GM12878 (cell line): ENCODE measurements at regions not wholly inside any gene's neighbourhood (a gene's known extent, or its start where the extent isn't known, plus 50 kb on each side); places are given as distances from the start of the nearest gene placed in this dataset.

Experiments used
- CHD2 ChIP-seq: IDR thresholded peaks from 2 replicates; pipeline ENCODE4 v1.6.1; 2011; ENCODE audit warnings: low read depth, low read length, improper control_type of control experiment, borderline replicate concordance
- CTCF ChIP-seq, 3 experiments: IDR thresholded peaks in 2 of 3; conservative IDR thresholded peaks in 1 of 3; 2 replicates each; pipeline ENCODE4 v1.5.1; 2011; ENCODE audit warnings: low read depth in 3 of 3, low read length in 3 of 3, mild to moderate bottlenecking in 3 of 3, control low read depth in 2 of 3, moderate library complexity in 2 of 3, inconsistent platforms in 1 of 3, mixed read lengths in 1 of 3; ENCODE audit not compliant: control insufficient read depth in 2 of 3, insufficient read depth in 1 of 3; ENCODE audit errors: extremely low read depth in 1 of 3
- ELK1 ChIP-seq: IDR thresholded peaks from 2 replicates; pipeline ENCODE4 v1.6.1; 2012; ENCODE audit warnings: low read depth, low read length, improper control_type of control experiment
- JUNB ChIP-seq: IDR thresholded peaks from 2 replicates; pipeline ENCODE4 v1.6.1; 2016; ENCODE audit warnings: antibody characterized with exemption, mild to moderate bottlenecking
- KAT2A ChIP-seq: conservative IDR thresholded peaks from 2 replicates; pipeline ENCODE4 v1.6.1; 2011; ENCODE audit warnings: low read depth, low read length; ENCODE audit not compliant: control insufficient read depth
- MAX ChIP-seq: IDR thresholded peaks from 2 replicates; pipeline ENCODE4 v1.6.1; 2012; ENCODE audit warnings: low read depth, low read length, improper control_type of control experiment
- MYB ChIP-seq: fragments of 150-350 bp; IDR thresholded peaks from 2 replicates; pipeline ENCODE4 v1.6.1; 2014; ENCODE audit warnings: mild to moderate bottlenecking, low read depth, low read length, borderline replicate concordance
- PAX5 ChIP-seq: IDR thresholded peaks from 2 replicates; pipeline ENCODE4 v1.6.1; 2011; ENCODE audit warnings: low read depth, low read length, borderline replicate concordance
- PBX3 ChIP-seq: IDR thresholded peaks from 2 replicates; pipeline ENCODE4 v1.6.1; 2011; ENCODE audit warnings: mild to moderate bottlenecking, low read depth, low read length, moderate library complexity; ENCODE audit not compliant: insufficient replicate concordance
- POLR2A ChIP-seq: IDR thresholded peaks from 2 replicates; pipeline ENCODE4 v1.6.1; 2011; ENCODE audit warnings: low read depth, mild to moderate bottlenecking, low read length
- SUZ12 ChIP-seq: fragments of 200-600 bp; sonication (generic); IDR thresholded peaks from one replicate; pipeline ENCODE4 v1.6.1; 2018; ENCODE audit warnings: antibody characterized with exemption, mild to moderate bottlenecking; ENCODE audit not compliant: unreplicated experiment
- TAF1 ChIP-seq: IDR thresholded peaks from 2 replicates; pipeline ENCODE4 v1.6.1; 2011; ENCODE audit warnings: mild to moderate bottlenecking, low read depth, low read length, borderline replicate concordance

GRCh38 chr20:60474385-60474910 lies 516.2 kb downstream of the CDH26 start:
- TF ChIP-seq MYB (no peak), CHD2 (no peak), TAF1 (no peak), PAX5 (no peak), JUNB (no peak), KAT2A (no peak), MAX (no peak), CTCF (IDR thresholded peaks at IDR 0.05 in 2 of 3, conservative IDR thresholded peaks at IDR 0.05 in 1 of 3; ENCODE audit: control insufficient read depth in 2 of 3, extremely low read depth in 1 of 3, insufficient read depth in 1 of 3, low read depth in 3 of 3, low read length in 3 of 3) (no peak), SUZ12 (no peak), POLR2A (no peak), ELK1 (no peak), PBX3 (no peak)
